ENCODE measurements at regions not wholly inside any gene's neighbourhood (a gene's known extent, or its start where the extent isn't known, plus 50 kb on each side); places are given as distances from the start of the nearest gene placed in this dataset.

GRCh38 chr12:24730489-24730896 lies 218.4 kb downstream of the BCAT1 start:
- TF ChIP-seq CTCF (IDR thresholded peaks at IDR 0.05; ENCODE audit: low read depth, low read length) = no peak
- TF ChIP-seq MAX (IDR thresholded peaks at IDR 0.05; ENCODE audit: low read depth, low read length) = no peak
- no peak for TF ChIP-seq POLR2A (IDR thresholded peaks at IDR 0.05; ENCODE audit: extremely low read depth, insufficient read length)
- TF ChIP-seq MYC (IDR thresholded peaks at IDR 0.05; ENCODE audit: low read depth, low read length) = no peak
- no peak overlapping the region for H3K4me3 ChIP-seq (ENCODE audit: low read depth, low read length)
- DNase-seq (ENCODE audit: low read depth) = no peak

- DNase-seq (ENCODE audit: low read depth) = no peak
- no peak for TF ChIP-seq MYC (IDR thresholded peaks at IDR 0.05; ENCODE audit: low read depth, low read length)
- TF ChIP-seq MAX (IDR thresholded peaks at IDR 0.05; ENCODE audit: low read depth, low read length) = no peak
- no peak for TF ChIP-seq CTCF (IDR thresholded peaks at IDR 0.05; ENCODE audit: low read depth, low read length)
- no peak for TF ChIP-seq POLR2A (IDR thresholded peaks at IDR 0.05; ENCODE audit: extremely low read depth, insufficient read length)
- H3K4me3 ChIP-seq (ENCODE audit: low read depth, low read length) = no peak overlapping the region
These were observed 220.1 kb downstream of the BCAT1 start for GRCh38 chr12:24728826-24729225.

- TF ChIP-seq POLR2A (IDR thresholded peaks at IDR 0.05; ENCODE audit: extremely low read depth, insufficient read length) = no peak
- TF ChIP-seq CTCF (IDR thresholded peaks at IDR 0.05; ENCODE audit: low read depth, low read length) = peak; percentile 50
- no peak overlapping the region for H3K4me3 ChIP-seq (ENCODE audit: low read depth, low read length)
- DNase-seq (ENCODE audit: low read depth) = peak; percentile 40
These were observed 220.5 kb downstream of the BCAT1 start for GRCh38 chr12:24728366-24728765.

GRCh38 chr12:24725616-24726015 lies 223.3 kb downstream of the BCAT1 start:
- H3K4me3 ChIP-seq (ENCODE audit: low read depth, low read length) = no peak overlapping the region
- no peak for DNase-seq (ENCODE audit: low read depth)
- TF ChIP-seq POLR2A (IDR thresholded peaks at IDR 0.05; ENCODE audit: extremely low read depth, insufficient read length) = no peak
- TF ChIP-seq MYC (IDR thresholded peaks at IDR 0.05; ENCODE audit: low read depth, low read length) = no peak
- no peak for TF ChIP-seq MAX (IDR thresholded peaks at IDR 0.05; ENCODE audit: low read depth, low read length)
- no peak for TF ChIP-seq CTCF (IDR thresholded peaks at IDR 0.05; ENCODE audit: low read depth, low read length)

GRCh38 chr12:24724814-24725213 lies 224.1 kb downstream of the BCAT1 start:
- DNase-seq (ENCODE audit: low read depth) = no peak
- TF ChIP-seq MYC (IDR thresholded peaks at IDR 0.05; ENCODE audit: low read depth, low read length) = no peak
- no peak for TF ChIP-seq MAX (IDR thresholded peaks at IDR 0.05; ENCODE audit: low read depth, low read length)
- no peak for TF ChIP-seq POLR2A (IDR thresholded peaks at IDR 0.05; ENCODE audit: extremely low read depth, insufficient read length)
- TF ChIP-seq CTCF (IDR thresholded peaks at IDR 0.05; ENCODE audit: low read depth, low read length) = no peak
- H3K4me3 ChIP-seq (ENCODE audit: low read depth, low read length) = no peak overlapping the region

- no peak for DNase-seq (ENCODE audit: low read depth)
- TF ChIP-seq CTCF (IDR thresholded peaks at IDR 0.05; ENCODE audit: low read depth, low read length) (no peak), POLR2A (IDR thresholded peaks at IDR 0.05; ENCODE audit: extremely low read depth, insufficient read length) (no peak), MYC (IDR thresholded peaks at IDR 0.05; ENCODE audit: low read depth, low read length) (no peak), MAX (IDR thresholded peaks at IDR 0.05; ENCODE audit: low read depth, low read length) (no peak)
- H3K4me3 ChIP-seq (ENCODE audit: low read depth, low read length) = no peak overlapping the region
These were observed 225.1 kb downstream of the BCAT1 start for GRCh38 chr12:24723759-24724158.

Measured in NB4 (cell line).